ENCODE measurements at regions not wholly inside any gene's neighbourhood (a gene's known extent, or its start where the extent isn't known, plus 50 kb on each side); places are given as distances from the start of the nearest gene placed in this dataset.
"Not testable (repeated sequence)": the region's sequence is repeated elsewhere in the genome, so short reads cannot be mapped to it uniquely, and the experiment has no call there.

GRCh38 chr16:29188806-29189205 is 204.0 kb downstream of the LAT start:
- TF ChIP-seq, protein P1, sequence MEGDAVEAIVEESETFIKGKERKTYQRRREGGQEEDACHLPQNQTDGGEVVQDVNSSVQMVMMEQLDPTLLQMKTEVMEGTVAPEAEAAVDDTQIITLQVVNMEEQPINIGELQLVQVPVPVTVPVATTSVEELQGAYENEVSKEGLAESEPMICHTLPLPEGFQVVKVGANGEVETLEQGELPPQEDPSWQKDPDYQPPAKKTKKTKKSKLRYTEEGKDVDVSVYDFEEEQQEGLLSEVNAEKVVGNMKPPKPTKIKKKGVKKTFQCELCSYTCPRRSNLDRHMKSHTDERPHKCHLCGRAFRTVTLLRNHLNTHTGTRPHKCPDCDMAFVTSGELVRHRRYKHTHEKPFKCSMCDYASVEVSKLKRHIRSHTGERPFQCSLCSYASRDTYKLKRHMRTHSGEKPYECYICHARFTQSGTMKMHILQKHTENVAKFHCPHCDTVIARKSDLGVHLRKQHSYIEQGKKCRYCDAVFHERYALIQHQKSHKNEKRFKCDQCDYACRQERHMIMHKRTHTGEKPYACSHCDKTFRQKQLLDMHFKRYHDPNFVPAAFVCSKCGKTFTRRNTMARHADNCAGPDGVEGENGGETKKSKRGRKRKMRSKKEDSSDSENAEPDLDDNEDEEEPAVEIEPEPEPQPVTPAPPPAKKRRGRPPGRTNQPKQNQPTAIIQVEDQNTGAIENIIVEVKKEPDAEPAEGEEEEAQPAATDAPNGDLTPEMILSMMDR (IDR thresholded peaks at IDR 0.05), result not testable (repeated sequence)
- not testable (repeated sequence) for TF ChIP-seq POLR2A, POLR2AphosphoS5 (IDR thresholded peaks at IDR 0.05)

All from sigmoid colon (tissue), 4 donors.